ENCODE measurements at regions not wholly inside any gene's neighbourhood (a gene's known extent, or its start where the extent isn't known, plus 50 kb on each side); places are given as distances from the start of the nearest gene placed in this dataset.

- Histone ChIP-seq H4K20me1 (ENCODE audit: control insufficient read depth, insufficient read depth, insufficient read length) (no peaks in the 10 kb centered on the region), H3K14ac (ENCODE audit: insufficient read depth, low read length) (no peak overlapping the region), H4K5ac (ENCODE audit: insufficient read length, low read depth, low read length) (no peak overlapping the region), H2BK5ac (ENCODE audit: insufficient read length, low read length) (no peak overlapping the region), H3K56ac (ENCODE audit: insufficient read length, low read depth, low read length) (no peak overlapping the region), H3K23me2 (ENCODE audit: insufficient read length, low read depth, low read length, poor library complexity, severe bottlenecking) (no peaks in the 10 kb centered on the region), H3K79me1 (ENCODE audit: insufficient read depth, low read depth, low read length, poor library complexity, severe bottlenecking) (no peaks in the 10 kb centered on the region), H3K27ac (ENCODE audit: insufficient read length, low read depth, low read length) (no peak overlapping the region), H3K9me3 (ENCODE audit: control insufficient read depth, low read depth, low read length) (no peaks in the 10 kb centered on the region), H2AK5ac (ENCODE audit: insufficient read length, low read length) (no peak overlapping the region), H2AFZ (ENCODE audit: low read length) (no peak overlapping the region), H4K8ac (replicated peaks; ENCODE audit: insufficient read length, low read depth, low read length) (no peak overlapping the region), H3T11ph (ENCODE audit: low read length) (no peak overlapping the region), H2BK15ac (ENCODE audit: low read depth, low read length) (no peak overlapping the region), H3K27me3 (ENCODE audit: insufficient read depth, low read length) (no peaks in the 10 kb centered on the region), H3K4ac (ENCODE audit: low read depth, low read length) (no peak overlapping the region), H3K79me2 (ENCODE audit: insufficient read depth, low read length) (no peaks in the 10 kb centered on the region), H3K4me1 (ENCODE audit: insufficient read depth, low read length) (no peaks in the 10 kb centered on the region), H3K9ac (ENCODE audit: extremely low read depth, insufficient read length, low read length) (no peak overlapping the region), H2BK20ac (ENCODE audit: low read depth, low read length, poor library complexity, severe bottlenecking) (no peak overlapping the region), H3K18ac (ENCODE audit: insufficient read length, low read depth, low read length) (no peak overlapping the region), H2BK120ac (ENCODE audit: low read depth, low read length, poor library complexity, severe bottlenecking) (no peak overlapping the region), H3K23ac (ENCODE audit: insufficient read length, low read depth, low read length) (no peak overlapping the region), H2BK12ac (ENCODE audit: insufficient read length, low read depth, low read length) (no peak overlapping the region), H3K4me2 (ENCODE audit: insufficient read depth, insufficient read length, low read length) (no peak overlapping the region), H4K91ac (ENCODE audit: insufficient read length, low read depth, low read length) (no peak overlapping the region)
- H3K4me1 Mint-ChIP-seq, result no peaks in the 10 kb centered on the region
- no peaks in the 10 kb centered on the region for H3K36me3 Mint-ChIP-seq (ENCODE audit: insufficient read depth in 1 of 3, low read depth in 3 of 3)
- no peak overlapping the region for H3K27ac Mint-ChIP-seq
- DNase-seq, result no peak
- WGBS (ENCODE audit: extremely low coverage, insufficient read length, low lambda C conversion rate), result no CpG with 5 or more reads among the region's 1 CpG
- no peaks in the 10 kb centered on the region for H3K27me3 Mint-ChIP-seq (ENCODE audit: low read depth)
- H3K9me3 Mint-ChIP-seq, result no peaks in the 10 kb centered on the region; a peak in 1 of 5 replicates
- H3K4me3 Mint-ChIP-seq, result no peak overlapping the region
- TF ChIP-seq, protein P1, sequence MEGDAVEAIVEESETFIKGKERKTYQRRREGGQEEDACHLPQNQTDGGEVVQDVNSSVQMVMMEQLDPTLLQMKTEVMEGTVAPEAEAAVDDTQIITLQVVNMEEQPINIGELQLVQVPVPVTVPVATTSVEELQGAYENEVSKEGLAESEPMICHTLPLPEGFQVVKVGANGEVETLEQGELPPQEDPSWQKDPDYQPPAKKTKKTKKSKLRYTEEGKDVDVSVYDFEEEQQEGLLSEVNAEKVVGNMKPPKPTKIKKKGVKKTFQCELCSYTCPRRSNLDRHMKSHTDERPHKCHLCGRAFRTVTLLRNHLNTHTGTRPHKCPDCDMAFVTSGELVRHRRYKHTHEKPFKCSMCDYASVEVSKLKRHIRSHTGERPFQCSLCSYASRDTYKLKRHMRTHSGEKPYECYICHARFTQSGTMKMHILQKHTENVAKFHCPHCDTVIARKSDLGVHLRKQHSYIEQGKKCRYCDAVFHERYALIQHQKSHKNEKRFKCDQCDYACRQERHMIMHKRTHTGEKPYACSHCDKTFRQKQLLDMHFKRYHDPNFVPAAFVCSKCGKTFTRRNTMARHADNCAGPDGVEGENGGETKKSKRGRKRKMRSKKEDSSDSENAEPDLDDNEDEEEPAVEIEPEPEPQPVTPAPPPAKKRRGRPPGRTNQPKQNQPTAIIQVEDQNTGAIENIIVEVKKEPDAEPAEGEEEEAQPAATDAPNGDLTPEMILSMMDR (conservative IDR thresholded peaks at IDR 0.05), result no peak
Observed at GRCh38 chr7:96481796-96482195, 159.9 kb upstream of the SLC25A13 start.
